ENCODE measurements at regions not wholly inside any gene's neighbourhood (a gene's known extent, or its start where the extent isn't known, plus 50 kb on each side); places are given as distances from the start of the nearest gene placed in this dataset.
"Not testable (repeated sequence)": the region's sequence is repeated elsewhere in the genome, so short reads cannot be mapped to it uniquely, and the experiment has no call there.

DNA sequence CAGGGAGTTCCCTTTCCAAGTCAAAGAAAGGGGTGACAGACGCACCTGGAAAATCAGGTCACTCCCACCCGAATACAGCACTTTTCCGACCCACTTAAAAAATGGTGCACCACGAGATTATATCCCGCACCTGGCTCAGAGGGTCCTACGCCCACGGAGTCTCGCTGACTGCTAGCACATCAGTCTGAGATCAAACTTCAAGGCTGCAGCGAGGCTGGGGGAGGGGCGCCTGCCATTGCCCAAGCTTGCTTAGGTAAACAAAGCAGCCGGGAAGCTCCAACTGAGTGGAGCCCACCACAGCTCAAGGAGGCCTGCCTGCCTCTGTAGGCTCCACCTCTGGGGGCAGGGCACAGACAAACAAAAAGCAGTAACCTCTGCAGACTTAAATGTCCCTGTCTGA is 277.8 kb upstream of the ARHGAP42 start:
- DNase-seq = not testable (repeated sequence)

DNA sequence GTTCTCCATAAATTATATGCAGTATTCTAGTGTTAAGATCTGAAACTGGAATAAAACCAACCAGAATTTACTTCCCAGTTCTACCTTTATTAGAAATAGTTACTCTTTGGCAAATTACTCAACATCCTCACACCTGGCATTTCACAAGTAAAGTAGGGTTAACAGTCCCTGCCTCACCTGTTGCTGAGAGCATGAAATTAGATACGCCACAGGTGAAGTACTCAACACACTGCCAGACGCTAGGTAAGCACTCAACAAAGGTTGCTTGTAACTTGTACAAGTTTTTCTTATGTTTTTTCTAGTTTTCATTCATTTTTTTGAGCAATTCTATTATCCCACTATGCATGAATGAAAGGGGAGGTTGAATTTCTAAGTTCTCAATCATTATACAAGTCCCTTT is 267.6 kb upstream of the ARHGAP42 start:
- no peak for DNase-seq

DNA sequence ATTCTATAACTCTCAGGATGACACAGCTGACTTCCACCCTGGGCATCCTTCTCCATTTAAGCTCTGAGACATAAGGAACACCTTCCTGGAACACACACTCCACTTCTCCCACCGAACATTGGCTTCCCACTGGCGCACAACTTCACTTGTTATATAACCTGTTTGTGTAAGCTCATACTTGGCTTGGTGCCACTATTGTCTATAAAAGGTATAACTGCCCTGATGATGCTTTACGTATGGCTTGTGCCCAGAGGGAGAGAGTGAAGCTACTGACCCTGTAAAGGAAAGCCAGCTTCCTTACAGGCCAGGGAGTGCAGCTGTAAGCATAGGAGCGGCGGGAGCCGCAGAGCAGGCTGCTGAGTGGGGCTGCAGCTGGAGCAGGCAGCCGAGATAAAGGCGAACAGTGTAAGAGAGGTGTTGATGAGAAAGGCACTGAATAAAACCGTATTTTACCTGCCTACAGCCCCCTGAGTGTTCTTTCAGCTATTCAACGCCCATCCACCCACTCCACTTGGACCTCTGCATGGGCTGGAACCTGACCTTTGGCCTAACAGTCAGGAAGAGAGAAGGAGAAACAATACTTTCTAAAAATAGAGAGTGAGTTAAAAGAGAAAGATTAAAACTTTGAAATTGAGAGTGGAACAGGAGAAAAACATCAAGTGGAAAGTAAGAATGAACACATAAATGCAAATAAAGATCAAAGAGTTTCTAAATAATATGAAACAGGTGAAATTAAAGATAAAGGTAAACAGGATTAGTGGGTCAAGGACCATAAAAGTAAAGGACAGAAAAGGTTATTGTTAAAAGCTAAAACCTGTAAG is 252.1 kb upstream of the ARHGAP42 start:
- DNase-seq = no peak

- no peak for DNase-seq
These were observed 248.7 kb upstream of the ARHGAP42 start for GRCh38 chr11:100438376-100438775.

GRCh38 chr11:100441086-100441485 is 246.0 kb upstream of the ARHGAP42 start:
- no peak for DNase-seq

DNA sequence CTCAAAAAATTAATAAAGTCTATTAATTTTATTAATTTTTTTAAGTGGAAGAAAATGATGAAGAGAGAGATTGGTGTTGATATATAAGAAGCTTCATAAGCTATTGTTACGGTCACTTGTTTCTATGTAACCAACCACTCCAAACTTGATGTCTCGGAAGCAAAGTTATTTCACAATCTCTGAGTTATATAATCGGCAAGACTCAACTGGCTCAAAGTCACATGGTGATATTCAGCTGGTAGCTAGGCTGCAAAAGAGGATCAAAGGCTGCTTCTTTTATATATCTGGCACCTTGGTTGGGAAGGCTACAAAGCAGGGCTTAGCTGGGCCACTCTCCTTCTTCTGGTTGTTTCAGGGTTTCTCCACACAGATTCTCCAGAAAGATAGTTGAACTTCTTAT is 245.1 kb upstream of the ARHGAP42 start:
- DNase-seq = no peak

DNA sequence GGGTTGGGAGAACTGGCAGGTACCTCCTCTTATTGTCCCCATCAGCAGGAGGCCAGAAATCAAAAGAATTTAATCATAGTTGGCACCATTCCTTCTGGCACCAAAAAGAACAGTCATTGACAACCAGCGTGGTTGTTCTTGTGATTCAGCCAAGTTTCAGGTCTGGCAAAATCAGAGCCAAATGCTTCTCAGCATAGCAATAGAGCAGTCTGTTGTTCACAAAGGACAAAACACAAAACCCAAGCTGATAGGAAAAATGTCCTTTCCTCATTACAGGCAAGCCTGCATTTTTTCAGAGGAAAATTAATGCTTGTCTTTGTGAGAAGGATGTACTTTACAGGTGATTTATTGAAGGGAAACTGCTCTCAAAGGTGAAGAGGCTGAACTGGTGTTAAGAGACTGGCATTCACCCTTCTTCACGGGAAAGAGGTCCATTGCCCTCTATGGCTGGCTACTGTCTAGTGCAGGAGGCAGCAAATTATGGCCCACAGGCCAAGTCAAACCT is 241.8 kb upstream of the ARHGAP42 start:
- DNase-seq = no peak

DNA sequence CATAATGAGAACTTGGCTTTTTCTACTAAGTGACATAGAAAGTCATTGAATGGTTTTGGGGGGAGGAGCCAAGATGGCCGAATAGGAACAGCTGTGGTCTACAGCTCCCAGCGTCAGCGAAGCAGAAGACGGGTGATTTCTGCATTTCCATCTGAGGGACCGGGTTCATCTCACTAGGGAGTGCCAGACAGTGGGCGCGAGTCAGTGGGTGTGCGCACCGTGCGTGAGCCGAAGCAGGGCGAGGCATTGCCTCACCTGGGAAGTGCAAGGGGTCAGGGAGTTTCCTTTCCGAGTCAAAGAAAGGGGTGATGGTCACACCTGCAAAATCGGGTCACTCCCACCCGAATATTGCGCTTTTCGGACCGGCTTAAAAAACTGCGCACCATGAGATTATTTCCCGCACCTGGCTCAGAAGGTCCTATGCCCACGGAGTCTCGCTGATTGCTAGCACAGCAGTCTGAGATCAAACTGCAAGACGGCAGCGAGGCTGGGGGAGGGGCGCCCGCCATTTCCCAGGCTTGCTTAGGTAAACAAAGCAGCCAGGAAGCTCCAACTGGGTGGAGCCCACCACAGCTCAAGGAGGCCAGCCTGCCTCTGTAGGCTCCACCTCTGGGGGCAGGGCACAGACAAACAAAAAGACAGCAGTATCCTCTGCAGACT is 235.2 kb upstream of the ARHGAP42 start:
- not testable (repeated sequence) for DNase-seq

DNA sequence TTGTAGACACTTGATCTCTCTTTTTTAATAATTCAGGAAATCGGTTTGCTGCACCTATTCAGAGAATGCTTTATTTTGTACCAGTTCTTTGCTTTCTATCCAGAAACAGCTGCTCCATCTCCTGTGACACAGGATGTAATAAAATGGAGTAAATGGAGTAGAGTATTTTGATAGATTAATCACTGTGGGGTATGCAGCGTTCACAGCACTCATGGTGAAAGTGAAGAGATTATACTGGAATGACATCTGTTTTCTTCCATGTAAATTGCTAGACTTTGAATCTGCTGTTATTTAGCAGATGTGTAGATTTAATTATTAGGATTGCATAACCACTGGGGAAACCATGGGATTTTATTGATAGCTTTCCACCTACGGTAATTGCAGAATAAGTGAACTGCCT is 227.3 kb upstream of the ARHGAP42 start:
- DNase-seq = no peak

DNA sequence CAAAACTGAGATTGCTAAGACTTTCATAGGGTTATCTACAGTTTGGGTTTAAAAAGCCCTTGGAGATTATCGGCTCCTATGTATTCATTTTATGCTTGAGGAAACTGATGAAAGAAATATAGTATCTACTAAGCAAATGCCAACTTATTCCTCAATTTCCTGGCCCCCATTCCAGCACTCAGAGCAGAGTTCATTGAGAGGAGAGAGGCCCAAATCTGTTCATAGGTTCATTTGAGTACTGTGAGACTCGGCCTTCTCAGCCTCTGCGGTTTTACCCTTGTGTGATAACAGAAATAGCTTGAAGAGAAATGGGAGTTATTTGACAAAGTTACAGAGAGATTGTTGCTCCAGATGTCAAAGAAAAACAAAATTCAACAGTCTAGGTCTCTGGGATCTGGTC is 226.7 kb upstream of the ARHGAP42 start:
- DNase-seq = no peak

DNA sequence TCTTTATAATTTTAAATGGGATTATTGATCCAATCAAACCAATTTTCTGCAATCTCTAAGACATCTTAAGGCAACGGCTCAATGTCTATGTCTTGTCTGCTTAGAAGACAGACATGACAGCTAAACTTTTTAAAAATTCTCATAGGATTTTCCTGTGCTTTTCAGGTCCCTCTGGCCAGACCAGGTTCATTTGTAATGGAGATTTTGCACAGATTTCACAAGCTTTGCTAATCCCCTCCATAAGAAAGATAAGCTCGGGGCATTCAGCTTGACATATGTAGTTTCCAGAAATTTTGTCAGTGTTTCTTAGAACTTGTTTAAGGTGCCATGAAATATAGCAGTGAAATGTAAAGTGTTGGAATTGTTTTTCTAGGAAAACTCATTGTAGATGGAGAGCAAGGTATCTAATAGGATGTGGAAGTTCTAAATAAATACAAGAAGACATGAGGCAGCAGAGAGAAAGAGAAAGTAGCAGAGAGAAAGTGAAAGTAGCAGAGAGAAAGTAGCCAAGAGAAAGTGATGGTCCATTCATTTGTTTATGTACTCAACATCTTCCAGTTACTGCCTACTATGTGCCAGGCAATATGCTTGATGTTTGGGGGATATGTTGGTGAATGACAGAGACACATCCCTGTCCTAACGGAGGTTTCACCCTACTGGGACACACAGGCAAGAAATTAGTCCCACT is 219.1 kb upstream of the ARHGAP42 start:
- no peak for DNase-seq

GRCh38 chr11:100469835-100470234 is 217.3 kb upstream of the ARHGAP42 start:
- DNase-seq = no peak

DNA sequence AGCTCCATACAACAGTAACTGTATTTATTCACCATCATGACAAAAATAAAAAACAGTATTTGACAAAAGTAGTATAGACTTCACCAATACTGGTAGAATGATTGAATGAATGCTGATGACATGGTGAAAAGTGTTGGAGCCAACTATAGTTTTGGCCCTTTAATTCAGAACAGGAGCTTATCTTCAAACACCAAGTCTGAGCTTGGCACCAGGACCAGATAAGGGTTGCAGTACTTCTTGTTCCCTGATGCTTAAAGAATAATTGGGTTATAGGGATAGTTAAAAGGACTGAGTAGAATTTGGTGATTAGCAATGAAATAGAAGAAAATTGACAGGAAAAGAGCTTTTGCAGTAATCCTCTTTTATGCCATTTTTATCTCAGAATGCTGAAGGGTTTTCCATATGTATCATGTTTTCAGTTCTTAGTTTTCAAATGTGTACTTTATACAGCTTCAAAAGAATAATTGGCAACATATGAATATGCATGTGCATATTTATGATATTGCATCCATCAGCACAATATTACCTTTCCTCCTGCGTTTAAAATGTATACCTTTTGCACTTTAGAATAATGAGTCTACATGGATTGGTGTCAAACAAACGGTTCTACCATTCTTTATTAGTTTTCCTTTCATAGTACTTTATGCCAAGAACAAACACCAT is 214.2 kb upstream of the ARHGAP42 start:
- no peak for DNase-seq

DNA sequence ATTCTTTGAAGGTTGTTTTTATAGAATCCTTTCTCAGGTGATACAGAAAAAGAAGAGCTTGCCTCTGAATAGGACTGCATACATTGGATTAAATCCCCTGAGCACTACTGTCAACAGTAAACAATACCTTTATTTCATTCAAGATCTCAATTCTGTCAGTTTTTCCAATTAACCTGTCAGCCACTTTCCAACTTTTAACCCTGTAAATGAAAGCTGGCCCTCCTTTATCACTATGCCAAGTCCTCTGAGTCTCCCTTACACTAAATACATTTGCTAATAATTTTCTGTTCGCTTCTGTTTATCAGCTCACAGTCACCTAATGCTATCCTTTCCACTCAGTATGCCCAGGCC is 213.7 kb upstream of the ARHGAP42 start:
- DNase-seq = no peak

DNA sequence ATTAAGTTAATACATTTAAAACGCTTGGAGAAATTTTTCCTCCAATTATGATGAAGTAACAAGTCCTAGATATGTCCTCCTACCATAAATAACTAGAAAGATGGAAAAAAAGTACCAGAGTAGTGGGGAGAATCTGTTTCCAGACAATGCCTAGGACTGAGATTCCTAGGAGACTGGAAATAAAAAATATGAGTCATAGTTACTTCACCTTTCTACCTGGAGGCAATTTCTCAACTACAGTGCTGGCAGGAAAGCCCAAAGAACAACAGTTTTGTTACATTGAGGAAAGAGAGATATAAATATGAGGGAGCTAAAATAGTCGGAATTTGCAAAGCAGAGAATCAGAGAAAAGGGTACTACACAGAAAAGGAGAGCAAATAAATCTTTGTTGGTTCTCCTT is 202.1 kb upstream of the ARHGAP42 start:
- no peak for DNase-seq

DNA sequence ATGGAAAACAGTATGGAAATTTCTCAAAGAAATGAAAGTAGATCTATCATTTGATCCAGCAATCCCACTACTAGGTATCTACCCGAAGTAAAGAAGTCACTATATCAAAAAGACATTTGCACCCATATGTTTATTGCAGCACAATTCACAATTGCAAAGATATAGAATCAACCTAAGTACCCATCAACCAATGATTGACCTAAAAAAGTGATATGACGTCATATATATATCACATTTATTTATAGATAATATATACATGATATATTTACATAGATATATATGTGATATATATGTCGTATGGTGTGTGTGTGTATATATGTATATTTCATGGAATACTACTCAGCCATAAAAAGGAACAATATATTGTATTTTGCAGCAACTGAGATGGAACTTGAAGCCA is 188.3 kb upstream of the ARHGAP42 start:
- no peak for DNase-seq

DNA sequence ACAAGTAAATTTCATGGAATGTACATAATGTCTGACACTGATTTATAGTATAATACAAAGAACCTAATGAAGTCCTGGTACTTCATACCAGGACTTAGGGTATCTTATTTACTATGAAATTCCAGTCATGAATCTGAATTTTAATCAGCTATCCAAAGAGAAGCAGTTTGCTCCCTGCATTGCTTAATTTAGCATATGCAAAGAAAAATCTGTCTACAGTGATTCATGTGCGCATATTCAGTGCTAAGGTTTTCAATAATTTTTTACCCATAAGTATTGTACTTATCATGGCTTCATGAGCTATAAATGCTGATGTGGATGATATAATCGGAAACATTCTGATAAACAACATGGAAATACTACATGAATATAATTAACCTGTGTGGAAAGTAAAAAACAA is 185.6 kb upstream of the ARHGAP42 start:
- no peak for DNase-seq

DNA sequence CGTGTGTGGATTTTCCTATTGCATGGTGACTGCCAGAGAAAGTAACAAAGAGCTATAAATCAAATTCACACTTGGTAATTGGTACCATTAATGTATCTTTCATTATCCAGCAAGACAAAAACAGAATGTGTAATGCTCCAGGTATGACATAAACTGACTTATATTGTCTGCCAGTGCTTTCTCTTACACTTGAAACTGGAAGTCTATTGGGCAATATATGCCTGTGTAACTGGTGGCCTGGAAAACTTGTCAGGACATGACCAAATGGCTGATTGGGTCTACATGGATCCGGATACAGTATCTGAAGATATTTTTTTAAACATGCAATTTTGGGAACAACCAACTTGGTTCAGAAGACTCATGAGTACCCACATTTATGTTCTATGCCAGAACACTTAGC is 174.6 kb upstream of the ARHGAP42 start:
- no peak for DNase-seq

GRCh38 chr11:100515087-100515486 is 172.0 kb upstream of the ARHGAP42 start:
- peak; percentile 5 for DNase-seq

DNA sequence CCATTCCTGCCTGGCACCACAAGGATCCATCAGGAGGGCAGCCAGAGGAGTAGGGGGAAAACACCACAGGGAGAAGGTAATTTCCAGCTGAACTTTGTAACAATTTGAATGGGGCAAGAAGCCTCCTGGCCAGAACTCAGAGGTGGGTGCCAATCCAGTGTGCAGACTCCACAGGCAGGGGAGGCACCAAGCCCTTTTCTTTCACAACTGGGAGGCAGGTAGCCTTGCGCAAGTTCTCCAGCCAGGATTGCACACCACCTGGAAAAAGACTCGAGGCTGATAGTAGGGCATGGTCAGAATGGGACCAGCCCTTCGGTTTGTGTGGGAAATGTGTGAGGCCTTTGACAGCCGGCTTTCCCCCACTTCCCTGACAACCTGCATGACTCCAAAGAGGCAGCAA is 161.9 kb upstream of the ARHGAP42 start:
- no peak for DNase-seq

- no peak for DNase-seq
These were observed 161.5 kb upstream of the ARHGAP42 start for GRCh38 chr11:100525635-100526034.

DNA sequence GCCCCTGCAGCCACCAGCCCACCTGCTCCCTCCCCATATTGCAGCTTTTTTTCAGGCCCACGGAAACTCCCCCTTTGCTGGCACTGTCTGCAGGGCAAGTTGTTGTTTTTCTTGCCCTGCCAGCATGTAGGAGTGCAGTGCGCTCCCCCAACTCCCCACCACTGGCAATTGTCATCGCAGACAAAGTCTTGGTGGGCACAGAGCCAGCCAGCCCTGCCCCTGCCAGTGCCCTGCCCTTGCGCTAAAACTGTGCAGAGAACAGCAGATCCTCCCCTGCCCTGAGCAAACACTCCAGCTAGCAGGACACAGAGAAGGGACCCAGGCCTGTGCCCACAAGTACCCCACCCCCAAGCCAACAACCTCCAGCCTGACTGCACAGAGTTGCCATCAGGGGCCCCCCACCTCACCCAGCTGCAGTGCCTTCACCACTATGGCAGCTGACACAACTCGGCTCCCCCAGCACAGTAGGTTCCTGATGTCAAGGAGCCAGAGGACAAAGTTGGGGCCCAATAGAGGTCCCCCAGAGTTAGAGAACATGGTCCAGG is 158.1 kb upstream of the ARHGAP42 start:
- DNase-seq = no peak

DNA sequence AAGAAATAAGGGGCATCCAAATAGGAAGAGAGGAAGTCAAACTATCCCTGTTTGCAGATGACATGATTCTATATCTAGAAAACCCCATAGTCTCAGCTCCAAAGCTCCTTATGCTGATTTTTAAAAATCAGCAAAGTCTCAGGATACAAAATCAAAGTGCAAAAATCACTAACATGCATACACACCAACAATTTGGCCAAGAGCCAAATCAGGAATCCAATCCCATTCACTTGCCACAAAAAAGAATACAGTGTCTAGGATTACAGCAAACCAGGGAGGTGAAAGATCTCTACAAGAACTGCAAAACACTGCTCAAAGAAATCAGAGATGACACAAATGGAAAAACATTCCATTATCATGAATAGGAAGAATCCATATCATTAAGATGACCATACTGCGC is 155.8 kb upstream of the ARHGAP42 start:
- DNase-seq = not testable (repeated sequence)
